H1 (cell line): ENCODE measurements at regions not wholly inside any gene's neighbourhood (a gene's known extent, or its start where the extent isn't known, plus 50 kb on each side); places are given as distances from the start of the nearest gene placed in this dataset.

Source experiments
- CTCF ChIA-PET: fragments of 300-600 bp; sonication (Branson Sonifier 250); formaldehyde crosslinking; loops from one replicate; lab custom pipeline; 2021; ENCODE audit not compliant: partially characterized antibody; lab: Charles Lee
- POLR2A ChIA-PET: fragments of 300-600 bp; sonication (Branson Sonifier 250); formaldehyde crosslinking; loops from one replicate; lab custom pipeline; 2021; ENCODE audit warnings: inconsistent platforms; ENCODE audit not compliant: partially characterized antibody; lab: Charles Lee
- DNase-seq, 2 experiments: peaks; one replicate each; pipeline versions ENCODE4 v3.0.0 to v3.0.0-alpha.2; 2010 to 2022; ENCODE audit warnings: low spot score in 2 of 2, low read depth in 1 of 2, mixed read lengths in 1 of 2
- FAIRE-seq: peaks from 2 replicates; lab custom pipeline; 2011; peaks lifted over from hg19 to GRCh38; lab: Jason Lieb, UNC
- H2AFZ ChIP-seq: 2 replicates; pipeline ENCODE4 v1.8.1; 2012; ENCODE audit warnings: low read length, inconsistent platforms
- H2AK5ac ChIP-seq: 2 replicates; pipeline ENCODE4 v1.6.1; 2013; ENCODE audit warnings: low read depth, low read length
- H2BK120ac ChIP-seq: replicated peaks from 2 replicates; pipeline ENCODE3; 2013; ENCODE audit warnings: low read depth, low read length, inconsistent platforms
- H2BK12ac ChIP-seq: 2 replicates; pipeline ENCODE4 v1.6.1; 2013; ENCODE audit warnings: low read depth, low read length
- H2BK15ac ChIP-seq: 2 replicates; pipeline ENCODE4 v1.6.1; 2013; ENCODE audit warnings: low read length
- H2BK20ac ChIP-seq: 2 replicates; pipeline ENCODE4 v1.6.1; 2013; ENCODE audit warnings: low read length
- H2BK5ac ChIP-seq: 2 replicates; pipeline ENCODE4 v1.6.1; 2013; ENCODE audit warnings: low read depth, low read length
- H3K14ac ChIP-seq: 2 replicates; pipeline ENCODE4 v1.6.1; 2013; ENCODE audit warnings: inconsistent platforms; ENCODE audit not compliant: insufficient read length
- H3K18ac ChIP-seq: 2 replicates; pipeline ENCODE4 v1.6.1; 2013; ENCODE audit warnings: low read length; ENCODE audit errors: extremely low read depth
- H3K23ac ChIP-seq: 2 replicates; pipeline ENCODE4 v1.6.1; 2013; ENCODE audit warnings: inconsistent platforms; ENCODE audit not compliant: insufficient read length
- H3K23me2 ChIP-seq: 2 replicates; pipeline ENCODE4 v1.6.1; 2013; ENCODE audit warnings: low read depth, low read length
- H3K27ac ChIP-seq: 2 replicates; pipeline ENCODE4 v1.6.1; 2011; ENCODE audit warnings: low read depth, low read length, inconsistent platforms
- H3K27me3 ChIP-seq, 4 experiments: replicated peaks in 1 of 4; 1 replicate in 1 of 4; 2 replicates in 3 of 4; pipeline versions ENCODE4 v1.6.1 to v1.8.1; 2011 to 2013; ENCODE audit warnings: low read length in 3 of 4, mild to moderate bottlenecking in 3 of 4, inconsistent platforms in 2 of 4, mixed read lengths in 2 of 4, moderate library complexity in 1 of 4; ENCODE audit not compliant: control insufficient read depth in 3 of 4, insufficient read depth in 3 of 4; ENCODE audit errors: extremely low read depth in 1 of 4
- H3K36me3 ChIP-seq, 4 experiments: 2 replicates each; pipeline versions ENCODE4 v1.6.1 to v1.8.1; 2011 to 2013; ENCODE audit warnings: mild to moderate bottlenecking in 4 of 4, low read length in 3 of 4, moderate library complexity in 2 of 4, control low read depth in 1 of 4, inconsistent platforms in 1 of 4; ENCODE audit not compliant: insufficient read depth in 4 of 4, control insufficient read depth in 2 of 4
- H3K4ac ChIP-seq: replicated peaks from 2 replicates; pipeline ENCODE3; 2013; ENCODE audit warnings: low read length, low read depth, mixed read lengths, inconsistent platforms; ENCODE audit not compliant: insufficient read length
- H3K4me1 ChIP-seq, 4 experiments: replicated peaks in 1 of 4; 1 replicate in 1 of 4; 2 replicates in 3 of 4; pipeline versions ENCODE4 v1.6.1 to v1.8.1; 2011 to 2013; ENCODE audit warnings: low read length in 3 of 4, inconsistent platforms in 2 of 4, mixed read lengths in 1 of 4; ENCODE audit not compliant: insufficient read depth in 4 of 4, control insufficient read depth in 3 of 4
- H3K4me2 ChIP-seq, 2 experiments: 2 replicates each; pipeline versions ENCODE4 v1.6.1 to v1.8.1; 2011 to 2013; ENCODE audit warnings: low read depth in 2 of 2, low read length in 2 of 2, control low read depth in 1 of 2, inconsistent platforms in 1 of 2, mild to moderate bottlenecking in 1 of 2; ENCODE audit not compliant: insufficient read depth in 1 of 2
- H3K4me3 ChIP-seq, 4 experiments: fragments of 200-600, 300-600 bp in 1 of 4; sonication (generic), shearing (Covaris generic), sonication (Bioruptor Twin) in 1 of 4; 2 replicates each; pipeline versions ENCODE4 v1.5.1 to v1.8.1; 2011 to 2016; ENCODE audit warnings: low read length in 4 of 4, low read depth in 3 of 4, control low read depth in 2 of 4, inconsistent platforms in 2 of 4, mild to moderate bottlenecking in 2 of 4, mixed read lengths in 1 of 4, moderate library complexity in 1 of 4; ENCODE audit not compliant: insufficient read depth in 2 of 4; ENCODE audit errors: extremely low read depth in 1 of 4
- H3K56ac ChIP-seq: replicated peaks from 2 replicates; pipeline ENCODE3; 2013; ENCODE audit warnings: low read depth, mild to moderate bottlenecking, mixed read lengths, low read length, inconsistent platforms; ENCODE audit not compliant: insufficient read length
- H3K79me1 ChIP-seq: 2 replicates; pipeline ENCODE4 v1.6.1; 2013; ENCODE audit warnings: low read depth, low read length, control low read depth
- H3K79me2 ChIP-seq, 2 experiments: 2 replicates each; pipeline versions ENCODE4 v1.6.1 to v1.8.1; 2012 to 2013; ENCODE audit warnings: low read length in 2 of 2, mild to moderate bottlenecking in 2 of 2, inconsistent platforms in 1 of 2; ENCODE audit not compliant: insufficient read depth in 2 of 2, control insufficient read depth in 1 of 2
- H3K9ac ChIP-seq, 4 experiments: replicated peaks in 1 of 4; 1 replicate in 1 of 4; 2 replicates in 3 of 4; pipeline versions ENCODE4 v1.6.1 to v1.8.1; 2011 to 2013; ENCODE audit warnings: low read depth in 3 of 4, low read length in 3 of 4, control low read depth in 2 of 4, mild to moderate bottlenecking in 2 of 4, moderate library complexity in 2 of 4, inconsistent platforms in 1 of 4; ENCODE audit errors: extremely low read depth in 1 of 4
- H3K9me3 ChIP-seq, 2 experiments: 2 replicates each; pipeline versions ENCODE4 v1.6.1 to v1.8.1; 2012 to 2013; ENCODE audit warnings: mild to moderate bottlenecking in 2 of 2, moderate library complexity in 2 of 2, control low read depth in 1 of 2, inconsistent platforms in 1 of 2, low read depth in 1 of 2, low read length in 1 of 2, mixed read lengths in 1 of 2; ENCODE audit not compliant: insufficient read depth in 2 of 2
- H4K20me1 ChIP-seq, 2 experiments: replicated peaks in 1 of 2; 2 replicates each; pipeline versions ENCODE3 to v1.8.1; 2011 to 2013; ENCODE audit warnings: inconsistent platforms in 2 of 2, low read length in 2 of 2, mild to moderate bottlenecking in 1 of 2; ENCODE audit not compliant: insufficient read depth in 2 of 2, control insufficient read depth in 1 of 2
- H4K5ac ChIP-seq: 2 replicates; pipeline ENCODE4 v1.6.1; 2013; ENCODE audit warnings: low read length, low read depth, mixed read lengths, inconsistent platforms; ENCODE audit not compliant: insufficient read length
- H4K8ac ChIP-seq: 2 replicates; pipeline ENCODE4 v1.8.0; 2013; ENCODE audit warnings: mild to moderate bottlenecking, moderate library complexity, low read length, inconsistent platforms; ENCODE audit not compliant: insufficient read depth; ENCODE audit errors: extremely low read depth
- H4K91ac ChIP-seq: replicated peaks from 2 replicates; pipeline ENCODE3; 2013; ENCODE audit warnings: low read length, mixed read lengths, inconsistent platforms; ENCODE audit not compliant: insufficient read length
- BACH1 ChIP-seq: IDR thresholded peaks from 2 replicates; pipeline ENCODE4 v1.6.1; 2012; ENCODE audit warnings: low read length, improper control_type of control experiment
- CREB1 ChIP-seq: IDR thresholded peaks from 2 replicates; pipeline ENCODE4 v1.6.1; 2012; ENCODE audit warnings: inconsistent platforms
- EGR1 ChIP-seq: IDR thresholded peaks from 2 replicates; pipeline ENCODE4 v1.6.1; 2011; ENCODE audit warnings: low read depth, low read length, borderline replicate concordance
- EP300 ChIP-seq, 2 experiments: IDR thresholded peaks; 1 replicate in 1 of 2; 2 replicates in 1 of 2; pipeline ENCODE4 v1.6.1; 2011 to 2012; ENCODE audit warnings: low read depth in 2 of 2, low read length in 2 of 2, mild to moderate bottlenecking in 2 of 2, borderline replicate concordance in 1 of 2, inconsistent platforms in 1 of 2, moderate library complexity in 1 of 2
- KDM1A ChIP-seq: fragments of 200-600, 300-600 bp; sonication (generic); IDR thresholded peaks from 2 replicates; pipeline ENCODE4 v1.7.1; 2016; ENCODE audit warnings: mild to moderate bottlenecking, low read length, borderline replicate concordance
- NRF1 ChIP-seq: IDR thresholded peaks from 2 replicates; pipeline ENCODE4 v1.6.1; 2011; ENCODE audit warnings: mild to moderate bottlenecking, low read depth, low read length, improper control_type of control experiment
- POLR2A ChIP-seq, 2 experiments: IDR thresholded peaks; 1 replicate in 1 of 2; 2 replicates in 1 of 2; pipeline ENCODE4 v1.6.1; 2011; ENCODE audit warnings: low read depth in 2 of 2, low read length in 2 of 2, mild to moderate bottlenecking in 2 of 2; ENCODE audit errors: control extremely low read depth in 1 of 2
- SIX5 ChIP-seq: IDR thresholded peaks from 2 replicates; pipeline ENCODE4 v1.6.1; 2011; ENCODE audit warnings: mild to moderate bottlenecking, low read depth, low read length
- WGBS, 2 experiments: shearing (Covaris generic) in 1 of 2; methylation state at CpG; one replicate each; pipeline versions ENCODE4 v1.1.6 to v1.1.7; 2013 to 2015; ENCODE audit warnings: low lambda C conversion rate in 2 of 2, mixed read lengths in 2 of 2, inconsistent platforms in 1 of 2, low coverage in 1 of 2, missing lambda C conversion rate in 1 of 2; ENCODE audit not compliant: insufficient replicate concordance in 2 of 2, insufficient coverage in 1 of 2, insufficient read length in 1 of 2; ENCODE audit errors: extremely low coverage in 1 of 2, missing lambda C conversion rate in 1 of 2; 5-methylcytosine and 5-hydroxymethylcytosine counted together

DNA sequence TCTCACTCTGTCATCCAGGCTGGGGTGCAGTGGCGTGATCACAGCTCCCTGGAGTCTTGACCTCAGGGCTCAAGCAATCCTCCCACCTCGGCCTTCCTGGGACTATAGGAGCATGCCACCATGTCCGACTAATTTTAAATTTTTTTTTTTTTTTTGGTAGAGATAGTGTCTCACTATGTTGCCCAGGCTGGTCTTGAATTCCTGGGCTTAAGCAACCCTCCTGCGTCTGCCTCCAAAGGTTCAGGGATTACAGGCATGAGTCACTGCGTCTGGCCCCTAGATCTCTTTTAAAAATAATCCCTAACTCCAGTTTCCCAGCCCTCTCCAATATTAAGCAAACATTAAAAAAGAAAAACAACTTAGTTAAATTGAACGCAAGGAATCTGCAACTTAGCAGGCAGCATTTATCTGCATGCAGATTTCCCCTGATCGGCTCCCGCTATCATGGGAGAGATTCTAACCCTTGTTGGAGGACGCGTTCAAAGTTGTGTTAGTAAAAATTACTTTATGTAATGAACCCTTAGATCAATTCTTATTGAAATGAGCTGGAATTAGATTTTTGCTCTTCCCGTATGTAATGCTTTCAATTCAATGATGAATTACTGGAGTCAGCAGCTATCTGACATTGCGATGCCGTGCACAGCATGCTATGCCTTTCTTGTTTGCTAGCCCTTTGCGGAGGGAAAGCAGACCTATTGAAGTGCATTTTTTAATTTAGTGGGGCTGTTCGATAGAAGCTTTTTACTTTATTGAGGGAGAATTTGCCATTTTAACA, 171.7 kb downstream of the HAPSTR1 start:
- H3K23me2 ChIP-seq, result no peaks in the 10 kb centered on the region
- WGBS, 2 experiments, result 83% methylated on average over 15 of the region's 15 CpGs; no CpG with 5 or more reads in 1 of the 2 experiments
- TF ChIP-seq KDM1A, result no peak
- no peak for TF ChIP-seq CREB1
- no peak for TF ChIP-seq NRF1
- no peak for TF ChIP-seq EP300 (IDR thresholded peaks at IDR 0.05; ENCODE audit: borderline replicate concordance in 1 of 2, low read depth in 2 of 2, low read length in 2 of 2)
- no peak for TF ChIP-seq SIX5
- TF ChIP-seq POLR2A (IDR thresholded peaks at IDR 0.05; ENCODE audit: control extremely low read depth in 1 of 2, low read depth in 2 of 2, low read length in 2 of 2), result no peak
- TF ChIP-seq EGR1, result no peak
- no peak for TF ChIP-seq BACH1
- no peak overlapping the region for H3K27ac ChIP-seq
- no peak overlapping the region for H2AFZ ChIP-seq
- no peak overlapping the region for H2BK120ac ChIP-seq
- no peaks in the 10 kb centered on the region for H3K79me2 ChIP-seq
- H3K79me1 ChIP-seq, result no peaks in the 10 kb centered on the region
- no peaks in the 10 kb centered on the region for H3K9me3 ChIP-seq
- H2BK12ac ChIP-seq, result no peak overlapping the region
- no peak overlapping the region for H3K18ac ChIP-seq
- no peak overlapping the region for H2AK5ac ChIP-seq
- no peak overlapping the region for H2BK20ac ChIP-seq
- no peak overlapping the region for H3K4me3 ChIP-seq
- no peak overlapping the region for H2BK5ac ChIP-seq
- peaks cover 0 to 2% (median under 1%) of the 10 kb centered on the region in 4 experiments; a peak in 2 of 7 replicates for H3K4me1 ChIP-seq
- no peaks in the 10 kb centered on the region for H4K20me1 ChIP-seq
- no peaks in the 10 kb centered on the region for H3K36me3 ChIP-seq
- H3K14ac ChIP-seq, result no peak overlapping the region
- ChIA-PET CTCF (interaction anchor here (0.7 to 10.8 kb wide), 6 partner anchors 34 to 1337 kb away, joined by 3 to 86 read pairs (median 4); partner anchors contain the start of gene GRIN2A), POLR2A (no interaction called here)
- H3K56ac ChIP-seq, result no peak overlapping the region
- no peak overlapping the region for H4K8ac ChIP-seq
- H3K9ac ChIP-seq, result no peak overlapping the region
- FAIRE-seq (no peak), DNase-seq (no peak)
- H3K4ac ChIP-seq, result no peak overlapping the region
- no peak overlapping the region for H3K23ac ChIP-seq
- H4K5ac ChIP-seq, result no peak overlapping the region
- no peak overlapping the region for H3K4me2 ChIP-seq
- no peaks in the 10 kb centered on the region for H3K27me3 ChIP-seq
- H4K91ac ChIP-seq, result no peak overlapping the region
- no peak overlapping the region for H2BK15ac ChIP-seq
